HepG2 (cell line): ENCODE measurements at regions not wholly inside any gene's neighbourhood (a gene's known extent, or its start where the extent isn't known, plus 50 kb on each side); places are given as distances from the start of the nearest gene placed in this dataset.
A peak's percentile ranks its signal among the peaks of the same experiment; 100 is the strongest.

ENCODE experiments used
- ASH2L ChIP-seq: fragments of 300-600, 200-600 bp; sonication (generic); IDR thresholded peaks from 2 replicates; pipeline ENCODE4 v1.7.0; 2017; ENCODE audit warnings: low read depth, mild to moderate bottlenecking, moderate library complexity, mixed read lengths, low read length; ENCODE audit not compliant: insufficient read length
- BHLHE40 ChIP-seq: IDR thresholded peaks from 2 replicates; pipeline ENCODE4 v1.6.1; 2011; ENCODE audit warnings: low read length, improper control_type of control experiment
- DPF2 ChIP-seq: sonication (generic); formaldehyde crosslinking; IDR thresholded peaks from 2 replicates; pipeline ENCODE4 v1.4.0; 2020; ENCODE audit warnings: mild to moderate bottlenecking, low read depth, missing genetic modification reagents, borderline replicate concordance
- DRAP1 ChIP-seq: IDR thresholded peaks from 2 replicates; pipeline ENCODE4 v1.6.1; 2016; ENCODE audit warnings: missing genetic modification reagents, missing compliant biosample characterization
- FOXA1 ChIP-seq, 2 experiments: fragments of 450-650 bp in 1 of 2; sonication (generic) in 1 of 2; formaldehyde crosslinking in 1 of 2; IDR thresholded peaks; 2 replicates each; pipeline versions ENCODE4 v1.4.0 to v1.6.1; 2016 to 2020; ENCODE audit warnings: missing genetic modification reagents in 1 of 2
- HIVEP1 ChIP-seq: sonication (generic); formaldehyde crosslinking; IDR thresholded peaks from 2 replicates; pipeline ENCODE4 v1.4.0; 2020; ENCODE audit warnings: mild to moderate bottlenecking, missing genetic modification reagents
- IKZF5 ChIP-seq: IDR thresholded peaks from 2 replicates; pipeline ENCODE4 v1.6.1; 2018; ENCODE audit warnings: missing genetic modification reagents, mild to moderate bottlenecking, missing compliant biosample characterization
- MXD4 ChIP-seq: IDR thresholded peaks from 2 replicates; pipeline ENCODE4 v1.6.1; 2016; ENCODE audit warnings: mild to moderate bottlenecking, missing biosample characterization, missing genetic modification reagents
- PLSCR1 ChIP-seq: sonication (generic); formaldehyde crosslinking; IDR thresholded peaks from 2 replicates; pipeline ENCODE4 v1.5.0; 2020; ENCODE audit warnings: missing genetic modification reagents, mild to moderate bottlenecking, borderline replicate concordance
- REPIN1 ChIP-seq: sonication (generic); formaldehyde crosslinking; IDR thresholded peaks from 2 replicates; pipeline ENCODE4 v1.8.0; 2022; ENCODE audit warnings: missing genetic modification reagents, low read depth, mild to moderate bottlenecking, borderline replicate concordance
- SATB2 ChIP-seq: sonication (generic); formaldehyde crosslinking; IDR thresholded peaks from 2 replicates; pipeline ENCODE4 v1.5.0; 2020; ENCODE audit warnings: missing genetic modification reagents
- TFDP1 ChIP-seq: IDR thresholded peaks from 2 replicates; pipeline ENCODE4 v1.6.1; 2016; ENCODE audit warnings: missing compliant biosample characterization, missing genetic modification reagents, borderline replicate concordance
- TP53 ChIP-seq: sonication (generic); formaldehyde crosslinking; conservative IDR thresholded peaks from 2 replicates; pipeline ENCODE4 v1.4.0; 2020; ENCODE audit warnings: missing genetic modification reagents
- ZBTB20 ChIP-seq: sonication (generic); formaldehyde crosslinking; IDR thresholded peaks from 2 replicates; pipeline ENCODE4 v1.8.1; 2023; ENCODE audit warnings: missing genetic modification reagents, low read depth, mild to moderate bottlenecking, borderline replicate concordance
- ZFP37 ChIP-seq: sonication (generic); formaldehyde crosslinking; IDR thresholded peaks from 2 replicates; pipeline ENCODE4 v1.4.0; 2020; ENCODE audit warnings: missing genetic modification reagents, borderline replicate concordance
- ZNF232 ChIP-seq: sonication (generic); formaldehyde crosslinking; IDR thresholded peaks from 2 replicates; pipeline ENCODE4 v1.4.0; 2020; ENCODE audit warnings: missing genetic modification reagents, borderline replicate concordance
- ZNF33B ChIP-seq: sonication (generic); formaldehyde crosslinking; IDR thresholded peaks from 2 replicates; pipeline ENCODE4 v1.5.1; 2020; ENCODE audit warnings: mild to moderate bottlenecking, missing genetic modification reagents
- ZNF407 ChIP-seq: sonication (generic); formaldehyde crosslinking; IDR thresholded peaks from one replicate; pipeline ENCODE4 v1.5.1; 2020; ENCODE audit warnings: mild to moderate bottlenecking, missing genetic modification reagents; ENCODE audit errors: not compliant biosample characterization
- ZNF674 ChIP-seq: sonication (generic); formaldehyde crosslinking; IDR thresholded peaks from 2 replicates; pipeline ENCODE4 v1.5.0; 2020; ENCODE audit warnings: low read depth, mild to moderate bottlenecking, missing genetic modification reagents

- TF ChIP-seq ZNF407 (no peak), ZBTB20 (peak; percentile 45; the same call in 1 of the 2 replicates), IKZF5 (CRISPR knock-in tag) (no peak), TFDP1 (CRISPR knock-in tag) (no peak), FOXA1 (IDR thresholded peaks at IDR 0.05) (no peak), FOXA1 (CRISPR knock-in tag; IDR thresholded peaks at IDR 0.05) (0 out of 2 replicates have a peak, but pooled peaks have one; percentile 31), ZNF232 (CRISPR knock-in tag) (peak; percentile 70; the same call in 1 of the 2 replicates), DRAP1 (CRISPR knock-in tag) (no peak), ZNF33B (CRISPR knock-in tag) (no peak), BHLHE40 (no peak), TP53 (CRISPR knock-in tag) (no peak), ASH2L (no peak), REPIN1 (CRISPR knock-in tag) (no peak), HIVEP1 (CRISPR knock-in tag) (no peak), SATB2 (CRISPR knock-in tag) (no peak), ZFP37 (no peak), PLSCR1 (CRISPR knock-in tag) (no peak), ZNF674 (CRISPR knock-in tag) (no peak), MXD4 (no peak), DPF2 (no peak)
Observed at GRCh38 chr2:81247648-81248047, 943.1 kb upstream of the LRRTM1 start (continued).
